Fibroblast of the aortic adventitia (primary cell): ENCODE measurements at regions not wholly inside any gene's neighbourhood (a gene's known extent, or its start where the extent isn't known, plus 50 kb on each side); places are given as distances from the start of the nearest gene placed in this dataset.

Experiments used
- DNase-seq: peaks from one replicate; pipeline ENCODE4 v3.0.0-alpha.2; 2010; ENCODE audit warnings: low read depth
- H3K4me3 ChIP-seq: 2 replicates; pipeline ENCODE4 v1.5.1; 2011; ENCODE audit warnings: low read depth, mild to moderate bottlenecking, control low read depth, low read length, moderate library complexity
- CTCF ChIP-seq: IDR thresholded peaks from 2 replicates; pipeline ENCODE4 v1.5.1; 2011; ENCODE audit warnings: mild to moderate bottlenecking, low read length, control low read depth, inconsistent platforms; ENCODE audit not compliant: insufficient read depth

- H3K4me3 ChIP-seq: no peak overlapping the region
- DNase-seq: no peak
- no peak for TF ChIP-seq CTCF
Observed at GRCh38 chr2:15803543-15804245, 136.7 kb upstream of the MYCN start.

- H3K4me3 ChIP-seq: no peak overlapping the region
- no peak for DNase-seq
- TF ChIP-seq CTCF: no peak
Observed at GRCh38 chr2:15804246-15804619, 136.1 kb upstream of the MYCN start.

GRCh38 chr2:15804691-15805090, 135.7 kb upstream of the MYCN start:
- no peak overlapping the region for H3K4me3 ChIP-seq
- DNase-seq: no peak
- TF ChIP-seq CTCF: no peak

- no peak for TF ChIP-seq CTCF
- no peak for DNase-seq
- no peak overlapping the region for H3K4me3 ChIP-seq
Observed at GRCh38 chr2:15805206-15805605, 135.1 kb upstream of the MYCN start.

- no peak overlapping the region for H3K4me3 ChIP-seq
- DNase-seq: no peak
- TF ChIP-seq CTCF: no peak
Observed at GRCh38 chr2:15805772-15806171, 134.6 kb upstream of the MYCN start.

GRCh38 chr2:15806801-15807417, 133.4 kb upstream of the MYCN start:
- TF ChIP-seq CTCF: no peak
- DNase-seq: no peak
- H3K4me3 ChIP-seq: no peak overlapping the region
